Keratinocyte (primary cell): ENCODE measurements at regions not wholly inside any gene's neighbourhood (a gene's known extent, or its start where the extent isn't known, plus 50 kb on each side); places are given as distances from the start of the nearest gene placed in this dataset.

Source experiments
- EZH2 ChIP-seq: IDR thresholded peaks from one replicate; pipeline ENCODE4 v1.6.1; 2012; ENCODE audit warnings: inconsistent platforms, mild to moderate bottlenecking, low read length, moderate library complexity
- TF ChIP-seq, protein P1 (sequence below), 3 experiments: IDR thresholded peaks in 1 of 3; conservative IDR thresholded peaks in 1 of 3; optimal IDR thresholded peaks in 1 of 3; 2 replicates in 2 of 3; 3 replicates in 1 of 3; pipeline versions ENCODE3 to v1.5.1; 2011; ENCODE audit warnings: low read length in 3 of 3, mild to moderate bottlenecking in 3 of 3, moderate library complexity in 2 of 3, control low read depth in 1 of 3, inconsistent platforms in 1 of 3; ENCODE audit not compliant: insufficient read depth in 2 of 3; ENCODE audit errors: extremely low read depth in 1 of 3

GRCh38 chr2:175755656-175756386 lies 246.2 kb downstream of the LNPK start:
- TF ChIP-seq, protein P1, sequence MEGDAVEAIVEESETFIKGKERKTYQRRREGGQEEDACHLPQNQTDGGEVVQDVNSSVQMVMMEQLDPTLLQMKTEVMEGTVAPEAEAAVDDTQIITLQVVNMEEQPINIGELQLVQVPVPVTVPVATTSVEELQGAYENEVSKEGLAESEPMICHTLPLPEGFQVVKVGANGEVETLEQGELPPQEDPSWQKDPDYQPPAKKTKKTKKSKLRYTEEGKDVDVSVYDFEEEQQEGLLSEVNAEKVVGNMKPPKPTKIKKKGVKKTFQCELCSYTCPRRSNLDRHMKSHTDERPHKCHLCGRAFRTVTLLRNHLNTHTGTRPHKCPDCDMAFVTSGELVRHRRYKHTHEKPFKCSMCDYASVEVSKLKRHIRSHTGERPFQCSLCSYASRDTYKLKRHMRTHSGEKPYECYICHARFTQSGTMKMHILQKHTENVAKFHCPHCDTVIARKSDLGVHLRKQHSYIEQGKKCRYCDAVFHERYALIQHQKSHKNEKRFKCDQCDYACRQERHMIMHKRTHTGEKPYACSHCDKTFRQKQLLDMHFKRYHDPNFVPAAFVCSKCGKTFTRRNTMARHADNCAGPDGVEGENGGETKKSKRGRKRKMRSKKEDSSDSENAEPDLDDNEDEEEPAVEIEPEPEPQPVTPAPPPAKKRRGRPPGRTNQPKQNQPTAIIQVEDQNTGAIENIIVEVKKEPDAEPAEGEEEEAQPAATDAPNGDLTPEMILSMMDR (optimal IDR thresholded peaks at IDR 0.05 in 1 of 3, IDR thresholded peaks at IDR 0.05 in 1 of 3, conservative IDR thresholded peaks at IDR 0.05 in 1 of 3; ENCODE audit: extremely low read depth in 1 of 3, insufficient read depth in 2 of 3, low read length in 3 of 3) = no peak
- no peak for TF ChIP-seq EZH2
